HFF-Myc (cell line): ENCODE measurements at regions not wholly inside any gene's neighbourhood (a gene's known extent, or its start where the extent isn't known, plus 50 kb on each side); places are given as distances from the start of the nearest gene placed in this dataset.
A peak's percentile ranks its signal among the peaks of the same experiment; 100 is the strongest.
"Not testable (repeated sequence)": the region's sequence is repeated elsewhere in the genome, so short reads cannot be mapped to it uniquely, and the experiment has no call there.

Experiments
- DNase-seq: peaks from one replicate; pipeline ENCODE4 v3.0.0-alpha.2; 2011; ENCODE audit warnings: low read depth; ENCODE audit errors: extremely low read depth
- H3K4me3 ChIP-seq: replicated peaks from 2 replicates; pipeline ENCODE4 v1.5.1; 2011; ENCODE audit warnings: low read depth, mild to moderate bottlenecking, control low read depth, low read length

- DNase-seq, H3K4me3 ChIP-seq: not testable (repeated sequence)
These were observed 91.5 kb upstream of the ZNG1F start for GRCh38 chr9:41280299-41281238.

GRCh38 chr9:41279437-41279836, 90.3 kb upstream of the ZNG1F start:
- not testable (repeated sequence) for DNase-seq

GRCh38 chr9:41279033-41279432, 89.9 kb upstream of the ZNG1F start:
- not testable (repeated sequence) for H3K4me3 ChIP-seq

More at GRCh38 chr9:41279437-41279836, 90.3 kb upstream of the ZNG1F start:
- H3K4me3 ChIP-seq = not testable (repeated sequence)

GRCh38 chr9:41273549-41274267, 84.6 kb upstream of the ZNG1F start:
- DNase-seq = not testable (repeated sequence)
- peak overlapping the region; percentile 34 for H3K4me3 ChIP-seq

More at GRCh38 chr9:41279033-41279432, 89.9 kb upstream of the ZNG1F start:
- not testable (repeated sequence) for DNase-seq

- H3K4me3 ChIP-seq = peak overlapping the region; percentile 26
- DNase-seq = not testable (repeated sequence)
These were observed 83.9 kb upstream of the ZNG1F start for GRCh38 chr9:41272879-41273548.

- not testable (repeated sequence) for DNase-seq, H3K4me3 ChIP-seq
These were observed 81.9 kb upstream of the ZNG1F start for GRCh38 chr9:41270992-41271391.

- not testable (repeated sequence) for H3K4me3 ChIP-seq, DNase-seq
These were observed 80.4 kb upstream of the ZNG1F start for GRCh38 chr9:41269471-41269870.

- not testable (repeated sequence) for DNase-seq, H3K4me3 ChIP-seq
These were observed 79.9 kb upstream of the ZNG1F start for GRCh38 chr9:41269054-41269453.

GRCh38 chr9:41266602-41267001, 77.5 kb upstream of the ZNG1F start:
- not testable (repeated sequence) for DNase-seq, H3K4me3 ChIP-seq

- H3K4me3 ChIP-seq, DNase-seq: not testable (repeated sequence)
These were observed 76.9 kb upstream of the ZNG1F start for GRCh38 chr9:41266000-41266399.

- H3K4me3 ChIP-seq, DNase-seq: not testable (repeated sequence)
These were observed 62.9 kb upstream of the ZNG1F start for GRCh38 chr9:41251973-41252372.

GRCh38 chr9:41251101-41251500, 62.0 kb upstream of the ZNG1F start:
- H3K4me3 ChIP-seq, DNase-seq: not testable (repeated sequence)

- not testable (repeated sequence) for DNase-seq, H3K4me3 ChIP-seq
These were observed 57.6 kb upstream of the ZNG1F start for GRCh38 chr9:41246702-41247101.
